DMS 273 (cell line): ENCODE measurements at regions not wholly inside any gene's neighbourhood (a gene's known extent, or its start where the extent isn't known, plus 50 kb on each side); places are given as distances from the start of the nearest gene placed in this dataset.
"Not testable (repeated sequence)": the region's sequence is repeated elsewhere in the genome, so short reads cannot be mapped to it uniquely, and the experiment has no call there.

Experiments used
- DNase-seq: peaks from one replicate; lab custom pipeline; 2025; ENCODE audit not compliant: unreplicated experiment; lab: John Stamatoyannopoulos, UW

- no peak for DNase-seq
Observed at GRCh38 chr1:31485166-31485565, 72.2 kb downstream of the SERINC2 start.

- no peak for DNase-seq
Observed at GRCh38 chr1:31487143-31487542, 74.1 kb downstream of the SERINC2 start.

GRCh38 chr1:31487721-31488293 is 74.8 kb downstream of the SERINC2 start:
- no peak for DNase-seq

GRCh38 chr1:31488528-31488927 is 75.5 kb downstream of the SERINC2 start:
- DNase-seq, result no peak

GRCh38 chr1:31489575-31489974 is 76.6 kb downstream of the SERINC2 start:
- not testable (repeated sequence) for DNase-seq

- DNase-seq, result not testable (repeated sequence)
Observed at GRCh38 chr1:31490596-31490995, 77.6 kb downstream of the SERINC2 start.

GRCh38 chr1:31495351-31495750 is 81.0 kb upstream of the TINAGL1 start:
- not testable (repeated sequence) for DNase-seq

GRCh38 chr1:31495770-31496169 is 80.5 kb upstream of the TINAGL1 start:
- DNase-seq, result not testable (repeated sequence)

- no peak for DNase-seq
Observed at GRCh38 chr1:31497601-31498000, 78.7 kb upstream of the TINAGL1 start.

- DNase-seq, result no peak
Observed at GRCh38 chr1:31498376-31499040, 77.8 kb upstream of the TINAGL1 start.

- DNase-seq, result peak; percentile 29
Observed at GRCh38 chr1:31501505-31501904, 74.8 kb upstream of the TINAGL1 start.

GRCh38 chr1:31502253-31502652 is 74.1 kb upstream of the TINAGL1 start:
- DNase-seq, result no peak

- no peak for DNase-seq
Observed at GRCh38 chr1:31502926-31503511, 73.3 kb upstream of the TINAGL1 start.

- no peak for DNase-seq
Observed at GRCh38 chr1:31503570-31503969, 72.7 kb upstream of the TINAGL1 start.

- no peak for DNase-seq
Observed at GRCh38 chr1:31504001-31504400, 72.3 kb upstream of the TINAGL1 start.

- no peak for DNase-seq
Observed at GRCh38 chr1:31505911-31506497, 70.3 kb upstream of the TINAGL1 start.

- DNase-seq, result no peak
Observed at GRCh38 chr1:31507221-31507620, 69.1 kb upstream of the TINAGL1 start.

- no peak for DNase-seq
Observed at GRCh38 chr1:31507676-31508530, 68.4 kb upstream of the TINAGL1 start.

- no peak for DNase-seq
Observed at GRCh38 chr1:31509124-31510072, 66.9 kb upstream of the TINAGL1 start.

- no peak for DNase-seq
Observed at GRCh38 chr1:31510304-31510703, 66.0 kb upstream of the TINAGL1 start.
